ENCODE measurements at regions not wholly inside any gene's neighbourhood (a gene's known extent, or its start where the extent isn't known, plus 50 kb on each side); places are given as distances from the start of the nearest gene placed in this dataset.

DNA sequence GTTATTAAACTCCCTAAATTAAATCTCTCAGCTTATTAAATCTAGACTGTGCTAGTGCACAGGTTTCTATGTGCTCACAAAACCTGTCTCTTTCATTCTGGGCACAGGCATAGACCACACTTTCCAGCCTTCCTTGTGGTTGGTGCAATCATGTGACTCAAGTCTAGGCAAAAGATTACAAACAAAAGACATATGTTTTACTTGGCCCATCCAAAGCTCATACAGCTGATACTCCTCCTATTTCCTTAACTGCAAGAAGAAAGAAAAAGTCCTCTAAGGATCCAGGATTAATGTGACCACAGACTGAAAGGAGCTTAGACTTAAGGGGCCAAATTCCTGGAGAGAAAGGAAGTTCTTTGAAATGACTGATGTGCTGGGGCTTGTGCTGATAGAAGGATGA is 731.3 kb upstream of the RAB6C start:
- no peaks in the 10 kb centered on the region for H3K9me3 ChIP-seq (ENCODE audit: control insufficient read depth, insufficient read depth, low read length)
- H3K79me2 ChIP-seq (ENCODE audit: control insufficient read depth, low read length): no peaks in the 10 kb centered on the region
- H3K4me2 ChIP-seq (ENCODE audit: low read length): no peak overlapping the region
- no peaks in the 10 kb centered on the region for H3K27me3 ChIP-seq (ENCODE audit: control insufficient read depth, low read length)
- H3F3A ChIP-seq (ENCODE audit: control insufficient read depth, insufficient read depth): no peaks in the 10 kb centered on the region
- H3K36me3 ChIP-seq (ENCODE audit: control insufficient read depth, low read length): no peaks in the 10 kb centered on the region
- H3K9me2 ChIP-seq (replicated peaks; ENCODE audit: control insufficient read depth, low read length): no peaks in the 10 kb centered on the region
- H3K27ac ChIP-seq (ENCODE audit: low read depth, low read length): no peak overlapping the region
- no peaks in the 10 kb centered on the region for H3K4me1 ChIP-seq (ENCODE audit: control insufficient read depth, low read length)
- no peak overlapping the region for H3K4me3 ChIP-seq (ENCODE audit: low read length)
- no peaks in the 10 kb centered on the region for H4K20me1 ChIP-seq (ENCODE audit: control insufficient read depth, insufficient read depth, low read depth, low read length)
- TF ChIP-seq, protein P1, sequence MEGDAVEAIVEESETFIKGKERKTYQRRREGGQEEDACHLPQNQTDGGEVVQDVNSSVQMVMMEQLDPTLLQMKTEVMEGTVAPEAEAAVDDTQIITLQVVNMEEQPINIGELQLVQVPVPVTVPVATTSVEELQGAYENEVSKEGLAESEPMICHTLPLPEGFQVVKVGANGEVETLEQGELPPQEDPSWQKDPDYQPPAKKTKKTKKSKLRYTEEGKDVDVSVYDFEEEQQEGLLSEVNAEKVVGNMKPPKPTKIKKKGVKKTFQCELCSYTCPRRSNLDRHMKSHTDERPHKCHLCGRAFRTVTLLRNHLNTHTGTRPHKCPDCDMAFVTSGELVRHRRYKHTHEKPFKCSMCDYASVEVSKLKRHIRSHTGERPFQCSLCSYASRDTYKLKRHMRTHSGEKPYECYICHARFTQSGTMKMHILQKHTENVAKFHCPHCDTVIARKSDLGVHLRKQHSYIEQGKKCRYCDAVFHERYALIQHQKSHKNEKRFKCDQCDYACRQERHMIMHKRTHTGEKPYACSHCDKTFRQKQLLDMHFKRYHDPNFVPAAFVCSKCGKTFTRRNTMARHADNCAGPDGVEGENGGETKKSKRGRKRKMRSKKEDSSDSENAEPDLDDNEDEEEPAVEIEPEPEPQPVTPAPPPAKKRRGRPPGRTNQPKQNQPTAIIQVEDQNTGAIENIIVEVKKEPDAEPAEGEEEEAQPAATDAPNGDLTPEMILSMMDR (IDR thresholded peaks at IDR 0.05; ENCODE audit: low read depth, low read length, poor library complexity, severe bottlenecking): no peak
- no peak for TF ChIP-seq EZH2phosphoT487 (IDR thresholded peaks at IDR 0.05; ENCODE audit: borderline replicate concordance, low read length)

DNA sequence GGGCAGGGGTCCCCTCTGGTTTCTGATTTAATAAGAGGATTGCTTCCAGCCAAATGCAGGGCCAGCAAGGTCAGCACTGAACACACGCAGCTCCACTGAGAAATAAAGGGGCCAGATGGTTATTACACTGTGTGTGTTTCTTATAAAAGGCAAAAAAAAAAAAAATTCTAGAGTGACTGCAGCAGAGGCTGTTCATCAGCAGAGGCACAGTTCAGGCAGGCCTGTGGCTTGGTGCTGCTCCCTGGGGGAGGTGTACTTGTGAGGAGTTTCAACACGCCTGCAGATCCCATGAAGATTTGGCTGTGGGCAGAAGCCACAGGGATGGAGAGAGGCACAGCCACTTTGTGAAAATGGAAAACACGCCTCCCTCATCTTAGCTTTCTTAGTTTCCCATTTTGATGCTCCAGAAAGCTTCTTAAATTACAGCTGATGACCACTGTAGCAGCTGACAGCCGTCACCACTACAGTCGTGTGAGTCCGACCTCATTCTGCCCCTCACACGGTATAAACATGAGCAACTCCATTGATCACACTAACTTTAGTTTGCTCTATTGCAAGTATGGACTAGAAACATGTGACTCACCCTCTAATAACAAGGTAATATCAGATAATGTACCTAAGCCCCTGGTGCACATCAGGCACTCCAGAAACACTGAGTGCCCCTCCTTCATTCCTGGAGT is 726.5 kb upstream of the RAB6C start:
- no peaks in the 10 kb centered on the region for H3K36me3 ChIP-seq (ENCODE audit: control insufficient read depth, low read length)
- H4K20me1 ChIP-seq (ENCODE audit: control insufficient read depth, insufficient read depth, low read depth, low read length): no peaks in the 10 kb centered on the region
- H3K4me1 ChIP-seq (ENCODE audit: control insufficient read depth, low read length): no peaks in the 10 kb centered on the region
- no peaks in the 10 kb centered on the region for H3K27me3 ChIP-seq (ENCODE audit: control insufficient read depth, low read length)
- no peaks in the 10 kb centered on the region for H3K9me3 ChIP-seq (ENCODE audit: control insufficient read depth, insufficient read depth, low read length)
- no peak overlapping the region for H3K27ac ChIP-seq (ENCODE audit: low read depth, low read length)
- no peaks in the 10 kb centered on the region for H3K79me2 ChIP-seq (ENCODE audit: control insufficient read depth, low read length)
- TF ChIP-seq, protein P1 (IDR thresholded peaks at IDR 0.05; ENCODE audit: low read depth, low read length, poor library complexity, severe bottlenecking): no peak
- TF ChIP-seq EZH2phosphoT487 (IDR thresholded peaks at IDR 0.05; ENCODE audit: borderline replicate concordance, low read length): no peak
- no peaks in the 10 kb centered on the region for H3K9me2 ChIP-seq (replicated peaks; ENCODE audit: control insufficient read depth, low read length)
- H3K4me2 ChIP-seq (ENCODE audit: low read length): no peak overlapping the region
- H3K4me3 ChIP-seq (ENCODE audit: low read length): no peak overlapping the region
- no peaks in the 10 kb centered on the region for H3F3A ChIP-seq (ENCODE audit: control insufficient read depth, insufficient read depth)

DNA sequence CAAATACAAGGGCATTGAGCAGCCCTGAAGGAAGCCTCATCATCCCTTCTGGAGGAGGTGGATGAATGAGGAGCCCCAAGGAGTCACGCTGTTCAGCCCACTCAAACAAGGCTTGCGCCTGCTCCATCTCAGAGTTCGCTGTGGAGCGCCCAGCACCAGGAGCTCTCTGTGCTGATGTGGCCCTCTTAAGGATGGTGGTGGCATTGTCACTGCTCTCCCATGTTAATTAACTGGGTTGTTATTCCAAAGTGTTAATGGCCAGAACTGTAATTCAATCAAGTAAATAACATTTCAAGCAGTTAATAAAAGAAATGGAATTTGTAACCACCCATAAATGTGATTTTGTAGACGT is 726.0 kb upstream of the RAB6C start:
- no peaks in the 10 kb centered on the region for H3K4me1 ChIP-seq (ENCODE audit: control insufficient read depth, low read length)
- H3K4me2 ChIP-seq (ENCODE audit: low read length): no peak overlapping the region
- no peaks in the 10 kb centered on the region for H3K9me3 ChIP-seq (ENCODE audit: control insufficient read depth, insufficient read depth, low read length)
- H3K79me2 ChIP-seq (ENCODE audit: control insufficient read depth, low read length): no peaks in the 10 kb centered on the region
- H3K9me2 ChIP-seq (replicated peaks; ENCODE audit: control insufficient read depth, low read length): no peaks in the 10 kb centered on the region
- no peaks in the 10 kb centered on the region for H4K20me1 ChIP-seq (ENCODE audit: control insufficient read depth, insufficient read depth, low read depth, low read length)
- H3F3A ChIP-seq (ENCODE audit: control insufficient read depth, insufficient read depth): no peaks in the 10 kb centered on the region
- no peak overlapping the region for H3K27ac ChIP-seq (ENCODE audit: low read depth, low read length)
- no peak overlapping the region for H3K4me3 ChIP-seq (ENCODE audit: low read length)
- H3K36me3 ChIP-seq (ENCODE audit: control insufficient read depth, low read length): no peaks in the 10 kb centered on the region
- no peaks in the 10 kb centered on the region for H3K27me3 ChIP-seq (ENCODE audit: control insufficient read depth, low read length)
- no peak for TF ChIP-seq EZH2phosphoT487 (IDR thresholded peaks at IDR 0.05; ENCODE audit: borderline replicate concordance, low read length)
- TF ChIP-seq, protein P1 (IDR thresholded peaks at IDR 0.05; ENCODE audit: low read depth, low read length, poor library complexity, severe bottlenecking): peak; percentile 28

All from DOHH2 (cell line).